ENCODE measurements at regions not wholly inside any gene's neighbourhood (a gene's known extent, or its start where the extent isn't known, plus 50 kb on each side); places are given as distances from the start of the nearest gene placed in this dataset.
"Not testable (repeated sequence)": the region's sequence is repeated elsewhere in the genome, so short reads cannot be mapped to it uniquely, and the experiment has no call there.

GRCh38 chr2:82257796-82258555 lies 1953.4 kb upstream of the LRRTM1 start:
- no peak for DNase-seq

DNA sequence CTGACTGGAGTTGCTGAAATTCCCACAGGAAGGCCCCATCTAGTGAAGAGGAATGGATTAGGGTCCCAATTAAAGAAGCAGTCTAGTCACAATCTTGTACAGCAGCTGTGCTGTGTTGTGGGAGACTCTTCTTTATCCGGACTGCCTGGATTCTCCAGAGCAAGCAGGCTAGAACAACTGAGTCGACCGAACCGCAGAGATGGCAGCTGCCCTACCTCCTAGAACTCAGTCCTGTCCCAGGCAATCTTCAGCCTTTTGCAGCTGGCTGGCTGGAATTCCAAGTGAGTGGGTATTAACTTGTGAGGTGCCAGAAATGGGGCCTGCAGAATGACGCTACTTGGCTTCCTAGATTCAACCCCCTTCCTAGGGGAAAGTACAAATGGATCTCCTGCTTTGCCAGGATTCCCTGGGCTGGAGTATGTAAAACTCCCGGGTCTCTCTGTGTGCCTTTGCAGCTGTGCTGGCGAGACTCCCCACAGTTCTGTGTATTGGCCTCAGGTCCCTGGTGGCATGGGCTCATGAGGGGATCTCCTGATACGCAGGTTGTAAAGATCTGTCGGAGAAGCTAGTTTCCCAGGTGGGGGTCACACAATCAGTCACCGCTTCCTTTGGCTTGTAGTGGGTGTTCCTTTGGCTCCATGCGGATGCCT lies 1952.6 kb upstream of the LRRTM1 start:
- DNase-seq, result no peak

- no peak for DNase-seq
These were observed 1951.7 kb upstream of the LRRTM1 start for GRCh38 chr2:82256288-82256687.

DNA sequence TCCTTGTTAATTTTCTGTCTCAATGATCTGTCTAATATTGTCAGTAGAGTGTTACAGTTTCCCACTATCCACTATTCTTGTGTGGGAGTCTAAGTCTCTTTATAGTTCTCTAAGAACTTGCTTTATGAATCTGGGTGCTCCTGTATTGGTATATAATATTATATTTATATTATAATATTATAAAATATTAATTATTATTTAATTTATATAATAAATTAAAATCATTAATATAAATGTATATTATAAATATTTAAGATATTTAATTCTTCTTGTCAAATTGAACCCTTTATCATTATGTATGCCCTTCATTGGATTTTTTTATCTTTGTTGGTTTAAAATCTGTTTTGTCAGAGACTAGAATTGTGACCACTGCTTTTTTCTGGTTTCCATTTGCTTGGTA lies 1950.2 kb upstream of the LRRTM1 start:
- no peak for DNase-seq

GRCh38 chr2:82246220-82246775 lies 1941.7 kb upstream of the LRRTM1 start:
- DNase-seq, result no peak

DNA sequence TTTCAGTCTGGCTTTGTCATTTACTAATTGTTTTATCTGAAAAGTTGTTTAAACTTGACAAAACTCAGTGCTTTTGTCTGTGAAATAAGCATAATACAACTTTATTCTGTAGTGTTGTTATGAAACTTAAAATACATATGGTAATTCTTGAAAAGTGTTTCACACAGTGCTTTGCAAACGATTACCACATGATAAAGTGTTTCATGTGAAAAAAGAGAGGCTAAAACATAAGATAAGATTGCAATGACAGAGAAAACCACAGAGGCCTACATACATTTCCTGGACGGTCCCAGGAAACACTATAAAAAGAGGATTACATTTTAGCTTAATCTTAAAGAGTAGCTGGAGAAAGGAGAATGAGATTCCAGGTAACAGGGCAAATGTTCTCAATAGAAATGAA lies 1934.6 kb upstream of the LRRTM1 start:
- no peak for DNase-seq

DNA sequence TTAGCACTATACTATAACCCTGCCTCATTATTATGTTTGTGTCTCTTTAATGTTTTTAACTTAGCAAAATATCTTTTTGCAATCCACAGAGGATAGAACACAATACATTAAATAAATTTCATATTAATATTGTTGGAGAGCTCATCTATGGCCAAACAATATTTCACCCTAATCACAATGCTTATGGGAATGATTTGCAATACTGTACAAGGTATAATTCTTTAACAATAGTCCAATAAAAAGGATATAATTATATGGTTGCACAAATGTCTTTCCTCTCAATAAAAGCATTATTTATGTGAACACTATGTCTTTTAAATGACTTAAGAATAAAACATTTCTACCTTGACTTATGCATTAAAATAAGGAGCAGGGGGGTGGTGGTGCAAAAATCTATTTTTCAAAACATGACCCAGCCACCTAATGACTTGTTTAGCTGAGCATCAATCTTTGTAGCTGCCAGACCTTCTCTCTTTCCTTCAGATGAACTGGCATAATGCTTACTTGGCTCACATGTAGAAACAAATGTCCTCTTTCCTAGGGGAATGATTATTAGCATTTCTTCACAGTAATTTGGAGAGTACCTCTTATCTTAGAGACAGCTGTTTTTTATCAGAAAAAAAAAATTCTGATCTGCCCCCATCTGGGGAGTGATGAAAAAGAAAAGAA lies 1933.6 kb upstream of the LRRTM1 start:
- no peak for DNase-seq

DNA sequence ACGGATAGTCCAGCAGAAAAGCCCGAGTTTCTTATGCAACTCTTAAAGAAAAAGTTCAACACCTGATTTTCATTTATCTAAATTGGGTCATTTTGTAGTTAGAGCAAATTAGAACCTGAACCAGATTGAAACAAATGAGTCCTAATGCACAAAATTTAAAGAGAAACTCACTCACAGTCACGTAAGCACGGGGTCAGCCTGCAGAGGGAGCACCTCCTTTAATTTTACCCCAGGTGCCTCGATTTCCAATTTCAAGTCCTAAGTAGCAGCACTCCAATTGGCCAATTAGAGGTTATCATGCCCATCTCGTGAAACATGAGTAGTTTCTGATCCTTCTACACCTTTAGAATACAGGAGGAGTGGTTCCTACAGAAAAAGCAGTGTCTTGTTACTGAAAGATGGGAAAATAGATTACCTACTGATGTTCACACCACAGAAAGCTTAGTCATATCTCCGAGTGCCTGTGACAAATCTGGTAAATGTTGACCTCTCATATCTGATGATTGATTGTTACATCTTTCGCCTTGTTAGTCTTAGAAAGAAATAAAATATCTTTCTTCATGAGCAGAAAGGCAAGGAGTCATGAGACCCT lies 1929.8 kb upstream of the LRRTM1 start:
- DNase-seq, result no peak

- no peak for DNase-seq
These were observed 1929.3 kb upstream of the LRRTM1 start for GRCh38 chr2:82233806-82234205.

DNA sequence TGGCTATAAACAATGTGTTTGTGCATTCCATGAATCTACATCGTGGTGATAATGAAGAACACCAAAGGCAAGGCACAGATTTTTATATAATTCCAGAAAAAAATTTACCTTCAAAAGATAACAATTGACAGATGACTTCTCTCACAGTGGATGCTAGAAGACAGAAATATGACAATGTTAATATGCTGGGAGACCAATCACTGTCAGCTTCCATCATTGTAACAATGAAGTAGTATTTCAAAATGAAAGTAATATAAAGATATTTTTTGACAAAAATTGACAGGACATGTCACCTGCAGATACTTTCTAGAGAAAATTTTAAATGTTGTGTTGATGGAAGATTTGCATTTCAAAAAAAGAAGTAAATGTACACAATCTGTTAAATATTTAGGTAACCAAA lies 1925.9 kb upstream of the LRRTM1 start:
- DNase-seq, result no peak

DNA sequence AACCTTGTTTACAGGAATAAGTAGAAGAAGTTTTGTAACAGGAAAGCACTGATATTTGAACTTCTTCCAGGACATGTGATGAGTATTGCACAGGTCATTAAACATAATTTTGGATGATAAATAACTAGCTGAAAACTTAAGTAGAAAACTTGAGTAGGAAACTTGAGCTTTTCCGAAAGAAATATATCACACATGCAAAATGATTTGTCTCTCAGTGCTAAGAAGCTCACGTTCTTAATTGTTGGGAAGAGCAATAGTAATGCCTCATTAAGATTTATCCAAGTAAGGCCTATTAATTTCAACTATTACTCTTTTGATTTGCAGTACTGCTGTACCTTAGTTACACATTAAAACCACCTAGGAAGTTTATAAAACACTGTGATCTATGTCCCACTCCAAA lies 1921.9 kb upstream of the LRRTM1 start:
- no peak for DNase-seq

DNA sequence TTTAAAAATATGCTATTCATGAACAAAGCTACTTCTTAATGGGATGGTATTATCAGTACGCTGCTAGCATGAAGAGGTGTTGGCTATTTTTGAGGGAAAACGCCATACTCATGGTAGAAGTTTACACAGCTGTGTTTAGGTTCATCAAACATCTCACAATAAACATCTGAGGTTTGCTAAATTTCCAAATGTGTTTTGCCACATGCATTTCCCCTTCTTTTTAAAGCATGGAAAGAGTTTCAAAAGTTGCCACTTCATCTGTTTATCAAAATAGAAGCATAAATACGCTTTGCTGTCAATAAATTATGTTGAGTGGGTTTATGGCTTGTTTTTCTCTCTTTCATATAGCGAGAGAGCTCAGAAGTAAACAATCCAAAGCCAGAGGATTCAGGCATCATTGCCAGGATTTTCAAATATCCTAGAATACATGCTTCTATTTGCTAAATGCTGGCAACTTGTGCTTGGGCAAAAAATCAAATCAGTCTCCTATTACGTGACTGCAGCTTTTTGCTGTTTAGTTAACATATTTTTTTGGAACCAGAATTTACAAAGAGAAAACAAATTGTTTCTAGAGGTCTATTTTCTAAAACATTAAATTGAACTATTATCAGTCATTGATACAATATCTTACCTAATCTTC lies 1919.9 kb upstream of the LRRTM1 start:
- no peak for DNase-seq

DNA sequence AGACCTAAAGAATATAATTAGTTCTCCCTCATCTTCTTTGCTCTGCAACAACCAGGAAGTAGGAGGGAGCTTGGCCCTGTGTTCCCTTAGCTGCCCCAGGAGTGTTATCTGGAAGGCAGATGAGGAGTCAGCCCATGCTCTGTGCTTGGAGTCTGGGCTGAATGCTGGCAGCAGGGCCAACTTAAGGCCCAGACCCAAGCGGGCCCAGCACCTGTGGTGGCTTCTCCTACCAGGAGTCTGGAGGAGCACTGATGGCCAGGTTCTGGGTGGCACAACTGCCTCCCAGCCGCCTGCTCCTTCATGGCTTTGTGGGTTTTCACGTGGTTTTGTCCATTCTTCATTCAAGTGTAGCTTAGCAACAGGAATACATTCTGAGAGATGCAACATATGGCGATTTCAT lies 1910.7 kb upstream of the LRRTM1 start:
- DNase-seq, result no peak

- no peak for DNase-seq
These were observed 1894.9 kb upstream of the LRRTM1 start for GRCh38 chr2:82199493-82199852.

GRCh38 chr2:82198809-82199492 lies 1894.4 kb upstream of the LRRTM1 start:
- no peak for DNase-seq

GRCh38 chr2:82182270-82182669 lies 1877.7 kb upstream of the LRRTM1 start:
- DNase-seq, result no peak

DNA sequence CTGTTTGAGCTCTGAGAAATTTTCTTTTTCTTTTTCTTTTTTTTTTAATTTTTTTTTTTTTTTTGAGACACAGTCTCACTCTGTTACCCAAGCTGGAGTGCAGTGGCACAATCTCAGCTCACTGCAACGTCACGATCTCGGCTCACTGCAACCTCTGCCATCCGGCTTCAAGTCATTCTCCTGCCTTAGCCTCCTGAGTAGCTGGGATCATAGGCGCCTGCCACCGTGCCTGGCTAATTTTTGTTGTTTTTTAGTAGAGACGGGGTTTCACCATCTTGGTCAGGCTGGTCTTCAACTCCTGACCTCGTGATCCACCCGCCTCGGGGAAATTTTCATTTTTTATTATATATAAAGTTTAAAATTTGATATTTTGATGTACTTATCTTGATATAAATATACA lies 1870.7 kb upstream of the LRRTM1 start:
- DNase-seq, result not testable (repeated sequence)

- no peak for DNase-seq
These were observed 1867.9 kb upstream of the LRRTM1 start for GRCh38 chr2:82172483-82172882.

DNA sequence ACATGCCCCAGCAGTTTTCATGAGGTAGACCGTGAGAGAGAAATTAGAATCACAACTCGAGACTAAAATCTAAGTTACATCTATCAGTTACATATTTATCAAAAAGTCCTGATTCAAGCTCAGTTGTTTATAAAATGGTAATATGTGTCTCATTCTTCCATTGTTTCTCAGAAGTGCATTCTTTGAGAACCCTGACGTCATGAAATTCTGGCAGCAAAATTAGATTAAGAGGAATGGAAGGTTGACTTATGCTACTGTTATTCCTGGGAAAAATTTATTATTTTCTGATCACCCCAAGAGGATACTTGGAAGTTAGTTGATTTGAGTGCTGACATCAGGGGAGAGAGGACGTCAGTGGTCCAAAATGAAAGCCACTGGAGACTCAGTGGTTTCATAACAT lies 1864.8 kb upstream of the LRRTM1 start:
- no peak for DNase-seq

- no peak for DNase-seq
These were observed 1860.8 kb upstream of the LRRTM1 start for GRCh38 chr2:82165377-82165776.

- no peak for DNase-seq
These were observed 1853.6 kb upstream of the LRRTM1 start for GRCh38 chr2:82158150-82158549.

GRCh38 chr2:82155469-82155868 lies 1850.9 kb upstream of the LRRTM1 start:
- no peak for DNase-seq

Measured in left hindlimb (tissue), 1 donor.